ENCODE measurements at regions not wholly inside any gene's neighbourhood (a gene's known extent, or its start where the extent isn't known, plus 50 kb on each side); places are given as distances from the start of the nearest gene placed in this dataset.

DNA sequence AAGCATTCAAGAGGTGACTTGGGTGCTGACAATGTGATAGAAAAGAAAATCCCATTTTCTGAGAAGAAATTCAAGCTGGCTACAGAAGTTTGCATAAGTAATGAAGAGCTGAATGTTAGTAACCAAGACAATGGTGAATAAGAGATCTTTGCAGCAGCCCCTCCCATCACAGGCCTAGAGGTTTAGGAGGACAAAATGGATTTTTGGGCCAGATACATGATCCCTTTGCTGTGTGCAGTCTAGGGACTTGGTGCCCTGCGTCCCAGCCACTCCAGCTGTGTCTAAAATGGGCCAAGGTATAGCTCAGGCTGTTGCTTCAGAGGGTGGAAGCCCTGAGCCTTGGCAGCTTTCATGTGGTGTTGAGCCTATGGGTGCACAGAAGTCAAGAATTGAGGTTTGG is 107.0 kb upstream of the EPHA5 start:
- no peak for DNase-seq (ENCODE audit: low spot score)

DNA sequence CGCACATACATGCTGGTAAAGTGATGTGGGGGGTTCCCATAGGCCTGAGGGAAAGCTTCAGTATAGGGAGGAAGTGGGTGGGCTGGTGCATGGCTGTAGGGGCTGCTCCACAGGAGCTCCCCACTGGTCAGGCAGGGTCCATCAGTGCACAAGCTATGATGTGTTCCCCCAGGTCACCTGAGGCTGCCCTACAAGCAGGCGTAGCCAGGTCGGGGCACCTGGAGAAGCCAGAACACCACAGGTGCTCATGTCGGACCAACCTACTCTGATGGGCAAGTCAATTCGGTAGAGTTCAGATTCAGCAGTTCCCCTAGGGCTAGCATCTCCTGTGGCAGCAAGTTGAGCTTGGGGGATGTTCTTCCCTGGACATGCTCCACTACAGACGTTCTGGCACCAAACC is 103.3 kb upstream of the EPHA5 start:
- DNase-seq (ENCODE audit: low spot score): no peak

DNA sequence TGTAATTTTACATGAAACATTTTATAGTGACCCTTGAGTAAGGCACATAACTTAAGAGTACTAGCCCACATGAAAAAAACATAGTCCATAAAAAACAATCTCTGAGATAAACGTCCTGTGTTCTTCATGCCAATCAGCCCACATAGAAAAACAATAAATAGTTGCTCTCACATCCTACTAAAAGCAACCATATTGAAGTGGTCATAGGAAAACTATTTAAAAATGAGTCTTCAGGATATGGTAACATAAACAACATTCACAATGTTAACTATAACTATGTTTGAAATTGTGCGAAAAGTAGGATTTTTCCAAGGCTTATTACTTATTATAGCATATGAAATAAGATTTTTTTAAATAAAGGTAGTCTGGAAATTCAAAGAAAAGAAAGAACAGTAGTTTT is 77.1 kb upstream of the EPHA5 start:
- no peak for DNase-seq (ENCODE audit: low spot score)

DNA sequence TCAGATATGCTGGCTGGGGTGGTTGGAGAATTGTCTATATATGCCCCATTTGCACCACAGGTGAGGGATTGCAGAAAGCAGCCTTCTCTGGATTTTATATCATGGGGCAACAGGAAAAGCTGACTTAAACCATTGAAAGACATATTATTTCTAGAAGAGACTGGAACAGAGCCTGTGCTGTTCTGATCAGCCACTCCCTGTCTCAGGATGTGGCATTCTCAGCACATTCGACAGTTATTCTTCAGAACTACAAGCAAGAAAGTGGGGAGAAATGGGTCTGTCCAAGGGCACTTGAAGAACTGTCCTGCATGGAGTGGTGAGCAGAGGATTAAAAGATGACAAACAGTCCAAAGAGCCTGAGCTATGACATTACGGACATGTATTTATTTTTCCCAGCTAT is 67.8 kb upstream of the EPHA5 start:
- DNase-seq (ENCODE audit: low spot score): no peak

DNA sequence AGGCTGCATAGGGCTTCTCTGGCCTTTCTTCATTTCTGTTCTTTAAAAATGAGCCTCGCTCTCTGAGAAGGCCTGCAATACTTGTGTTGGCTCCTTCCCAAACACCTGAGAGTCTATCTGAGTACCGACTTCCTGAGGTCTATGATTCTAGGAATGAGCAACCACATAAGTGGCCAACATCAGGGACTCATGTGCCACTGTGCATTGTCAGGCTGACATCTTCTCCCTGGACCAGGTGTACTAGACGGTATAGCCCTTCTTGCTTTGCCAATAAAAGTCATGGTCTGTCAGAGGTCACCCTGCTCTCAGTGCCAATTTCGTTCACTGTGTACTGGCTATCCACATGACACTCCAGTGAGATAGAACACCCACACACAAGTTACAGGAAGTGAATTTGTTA is 67.4 kb upstream of the EPHA5 start:
- no peak for DNase-seq (ENCODE audit: low spot score)

DNA sequence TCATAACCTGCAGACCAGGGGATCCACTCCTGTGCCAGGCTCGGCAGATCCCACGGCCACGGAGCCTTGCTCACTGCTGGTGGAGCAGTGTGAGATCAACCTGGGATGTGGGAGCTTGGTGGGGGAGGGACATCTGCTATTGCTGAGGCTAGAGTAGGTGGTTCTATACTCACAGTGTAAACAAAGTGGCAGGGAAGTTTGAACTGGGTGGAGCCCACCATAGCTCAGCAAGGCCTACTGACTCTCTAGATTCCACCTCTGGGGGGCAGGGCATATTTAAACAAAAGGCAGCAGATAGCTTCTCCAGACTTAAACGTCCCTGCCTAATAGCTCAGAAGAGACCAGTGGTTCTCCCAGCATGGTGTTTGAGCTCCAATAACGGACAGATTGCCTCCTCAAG is 54.7 kb upstream of the EPHA5 start:
- DNase-seq (ENCODE audit: low spot score): no peak
